ENCODE measurements at regions not wholly inside any gene's neighbourhood (a gene's known extent, or its start where the extent isn't known, plus 50 kb on each side); places are given as distances from the start of the nearest gene placed in this dataset.

DNA sequence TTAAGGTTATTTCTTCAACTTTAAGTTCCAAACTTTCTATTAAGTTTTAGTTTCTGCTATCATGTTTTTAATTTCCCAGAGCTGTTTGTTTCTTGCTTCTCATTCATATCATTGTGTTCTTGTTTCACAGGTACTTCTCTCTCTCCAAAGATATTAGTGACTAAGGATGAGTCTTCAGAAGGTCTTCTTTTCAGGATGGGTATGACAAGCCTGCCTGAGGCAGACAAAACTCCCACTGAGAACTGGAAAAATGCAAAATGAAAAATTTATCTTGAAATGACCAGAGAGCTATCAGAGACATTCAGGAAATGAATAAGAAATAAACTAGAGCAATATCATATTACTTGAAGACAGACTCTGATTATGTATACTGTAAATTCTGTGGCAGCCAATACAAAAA lies 110.8 kb upstream of the EGFR start:
- TF ChIP-seq, protein P1, sequence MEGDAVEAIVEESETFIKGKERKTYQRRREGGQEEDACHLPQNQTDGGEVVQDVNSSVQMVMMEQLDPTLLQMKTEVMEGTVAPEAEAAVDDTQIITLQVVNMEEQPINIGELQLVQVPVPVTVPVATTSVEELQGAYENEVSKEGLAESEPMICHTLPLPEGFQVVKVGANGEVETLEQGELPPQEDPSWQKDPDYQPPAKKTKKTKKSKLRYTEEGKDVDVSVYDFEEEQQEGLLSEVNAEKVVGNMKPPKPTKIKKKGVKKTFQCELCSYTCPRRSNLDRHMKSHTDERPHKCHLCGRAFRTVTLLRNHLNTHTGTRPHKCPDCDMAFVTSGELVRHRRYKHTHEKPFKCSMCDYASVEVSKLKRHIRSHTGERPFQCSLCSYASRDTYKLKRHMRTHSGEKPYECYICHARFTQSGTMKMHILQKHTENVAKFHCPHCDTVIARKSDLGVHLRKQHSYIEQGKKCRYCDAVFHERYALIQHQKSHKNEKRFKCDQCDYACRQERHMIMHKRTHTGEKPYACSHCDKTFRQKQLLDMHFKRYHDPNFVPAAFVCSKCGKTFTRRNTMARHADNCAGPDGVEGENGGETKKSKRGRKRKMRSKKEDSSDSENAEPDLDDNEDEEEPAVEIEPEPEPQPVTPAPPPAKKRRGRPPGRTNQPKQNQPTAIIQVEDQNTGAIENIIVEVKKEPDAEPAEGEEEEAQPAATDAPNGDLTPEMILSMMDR (IDR thresholded peaks at IDR 0.05; ENCODE audit: poor library complexity, severe bottlenecking) = no peak
- TF ChIP-seq RAD21 (conservative IDR thresholded peaks at IDR 0.05) (no peak), MXI1 (conservative IDR thresholded peaks at IDR 0.05; ENCODE audit: poor library complexity, severe bottlenecking) (no peak), EZH2 (IDR thresholded peaks at IDR 0.05; ENCODE audit: borderline replicate concordance, insufficient read depth, low read length, poor library complexity, severe bottlenecking) (no peak), EP300 (conservative IDR thresholded peaks at IDR 0.05; ENCODE audit: poor library complexity, severe bottlenecking) (no peak), POLR2AphosphoS5 (IDR thresholded peaks at IDR 0.05) (no peak)
- TF ChIP-seq, protein P2, sequence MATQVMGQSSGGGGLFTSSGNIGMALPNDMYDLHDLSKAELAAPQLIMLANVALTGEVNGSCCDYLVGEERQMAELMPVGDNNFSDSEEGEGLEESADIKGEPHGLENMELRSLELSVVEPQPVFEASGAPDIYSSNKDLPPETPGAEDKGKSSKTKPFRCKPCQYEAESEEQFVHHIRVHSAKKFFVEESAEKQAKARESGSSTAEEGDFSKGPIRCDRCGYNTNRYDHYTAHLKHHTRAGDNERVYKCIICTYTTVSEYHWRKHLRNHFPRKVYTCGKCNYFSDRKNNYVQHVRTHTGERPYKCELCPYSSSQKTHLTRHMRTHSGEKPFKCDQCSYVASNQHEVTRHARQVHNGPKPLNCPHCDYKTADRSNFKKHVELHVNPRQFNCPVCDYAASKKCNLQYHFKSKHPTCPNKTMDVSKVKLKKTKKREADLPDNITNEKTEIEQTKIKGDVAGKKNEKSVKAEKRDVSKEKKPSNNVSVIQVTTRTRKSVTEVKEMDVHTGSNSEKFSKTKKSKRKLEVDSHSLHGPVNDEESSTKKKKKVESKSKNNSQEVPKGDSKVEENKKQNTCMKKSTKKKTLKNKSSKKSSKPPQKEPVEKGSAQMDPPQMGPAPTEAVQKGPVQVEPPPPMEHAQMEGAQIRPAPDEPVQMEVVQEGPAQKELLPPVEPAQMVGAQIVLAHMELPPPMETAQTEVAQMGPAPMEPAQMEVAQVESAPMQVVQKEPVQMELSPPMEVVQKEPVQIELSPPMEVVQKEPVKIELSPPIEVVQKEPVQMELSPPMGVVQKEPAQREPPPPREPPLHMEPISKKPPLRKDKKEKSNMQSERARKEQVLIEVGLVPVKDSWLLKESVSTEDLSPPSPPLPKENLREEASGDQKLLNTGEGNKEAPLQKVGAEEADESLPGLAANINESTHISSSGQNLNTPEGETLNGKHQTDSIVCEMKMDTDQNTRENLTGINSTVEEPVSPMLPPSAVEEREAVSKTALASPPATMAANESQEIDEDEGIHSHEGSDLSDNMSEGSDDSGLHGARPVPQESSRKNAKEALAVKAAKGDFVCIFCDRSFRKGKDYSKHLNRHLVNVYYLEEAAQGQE (IDR thresholded peaks at IDR 0.05; ENCODE audit: borderline replicate concordance) = no peak
